H1 (cell line): ENCODE measurements at regions not wholly inside any gene's neighbourhood (a gene's known extent, or its start where the extent isn't known, plus 50 kb on each side); places are given as distances from the start of the nearest gene placed in this dataset.

Source experiments
- CTCF ChIA-PET: fragments of 300-600 bp; sonication (Branson Sonifier 250); formaldehyde crosslinking; loops from one replicate; lab custom pipeline; 2021; ENCODE audit not compliant: partially characterized antibody; lab: Charles Lee
- POLR2A ChIA-PET: fragments of 300-600 bp; sonication (Branson Sonifier 250); formaldehyde crosslinking; loops from one replicate; lab custom pipeline; 2021; ENCODE audit warnings: inconsistent platforms; ENCODE audit not compliant: partially characterized antibody; lab: Charles Lee
- DNase-seq, 2 experiments: peaks; one replicate each; pipeline versions ENCODE4 v3.0.0 to v3.0.0-alpha.2; 2010 to 2022; ENCODE audit warnings: low spot score in 2 of 2, low read depth in 1 of 2, mixed read lengths in 1 of 2
- FAIRE-seq: peaks from 2 replicates; lab custom pipeline; 2011; peaks lifted over from hg19 to GRCh38; lab: Jason Lieb, UNC
- H2AFZ ChIP-seq: 2 replicates; pipeline ENCODE4 v1.8.1; 2012; ENCODE audit warnings: low read length, inconsistent platforms
- H2AK5ac ChIP-seq: 2 replicates; pipeline ENCODE4 v1.6.1; 2013; ENCODE audit warnings: low read depth, low read length
- H2BK120ac ChIP-seq: replicated peaks from 2 replicates; pipeline ENCODE3; 2013; ENCODE audit warnings: low read depth, low read length, inconsistent platforms
- H2BK12ac ChIP-seq: 2 replicates; pipeline ENCODE4 v1.6.1; 2013; ENCODE audit warnings: low read depth, low read length
- H2BK15ac ChIP-seq: 2 replicates; pipeline ENCODE4 v1.6.1; 2013; ENCODE audit warnings: low read length
- H2BK20ac ChIP-seq: 2 replicates; pipeline ENCODE4 v1.6.1; 2013; ENCODE audit warnings: low read length
- H2BK5ac ChIP-seq: 2 replicates; pipeline ENCODE4 v1.6.1; 2013; ENCODE audit warnings: low read depth, low read length
- H3K14ac ChIP-seq: 2 replicates; pipeline ENCODE4 v1.6.1; 2013; ENCODE audit warnings: inconsistent platforms; ENCODE audit not compliant: insufficient read length
- H3K18ac ChIP-seq: 2 replicates; pipeline ENCODE4 v1.6.1; 2013; ENCODE audit warnings: low read length; ENCODE audit errors: extremely low read depth
- H3K23ac ChIP-seq: 2 replicates; pipeline ENCODE4 v1.6.1; 2013; ENCODE audit warnings: inconsistent platforms; ENCODE audit not compliant: insufficient read length
- H3K23me2 ChIP-seq: 2 replicates; pipeline ENCODE4 v1.6.1; 2013; ENCODE audit warnings: low read depth, low read length
- H3K27ac ChIP-seq: 2 replicates; pipeline ENCODE4 v1.6.1; 2011; ENCODE audit warnings: low read depth, low read length, inconsistent platforms
- H3K27me3 ChIP-seq, 4 experiments: replicated peaks in 1 of 4; 1 replicate in 1 of 4; 2 replicates in 3 of 4; pipeline versions ENCODE4 v1.6.1 to v1.8.1; 2011 to 2013; ENCODE audit warnings: low read length in 3 of 4, mild to moderate bottlenecking in 3 of 4, inconsistent platforms in 2 of 4, mixed read lengths in 2 of 4, moderate library complexity in 1 of 4; ENCODE audit not compliant: control insufficient read depth in 3 of 4, insufficient read depth in 3 of 4; ENCODE audit errors: extremely low read depth in 1 of 4
- H3K36me3 ChIP-seq, 4 experiments: 2 replicates each; pipeline versions ENCODE4 v1.6.1 to v1.8.1; 2011 to 2013; ENCODE audit warnings: mild to moderate bottlenecking in 4 of 4, low read length in 3 of 4, moderate library complexity in 2 of 4, control low read depth in 1 of 4, inconsistent platforms in 1 of 4; ENCODE audit not compliant: insufficient read depth in 4 of 4, control insufficient read depth in 2 of 4
- H3K4ac ChIP-seq: replicated peaks from 2 replicates; pipeline ENCODE3; 2013; ENCODE audit warnings: low read length, low read depth, mixed read lengths, inconsistent platforms; ENCODE audit not compliant: insufficient read length
- H3K4me1 ChIP-seq, 4 experiments: replicated peaks in 1 of 4; 1 replicate in 1 of 4; 2 replicates in 3 of 4; pipeline versions ENCODE4 v1.6.1 to v1.8.1; 2011 to 2013; ENCODE audit warnings: low read length in 3 of 4, inconsistent platforms in 2 of 4, mixed read lengths in 1 of 4; ENCODE audit not compliant: insufficient read depth in 4 of 4, control insufficient read depth in 3 of 4
- H3K4me2 ChIP-seq, 2 experiments: 2 replicates each; pipeline versions ENCODE4 v1.6.1 to v1.8.1; 2011 to 2013; ENCODE audit warnings: low read depth in 2 of 2, low read length in 2 of 2, control low read depth in 1 of 2, inconsistent platforms in 1 of 2, mild to moderate bottlenecking in 1 of 2; ENCODE audit not compliant: insufficient read depth in 1 of 2
- H3K4me3 ChIP-seq, 4 experiments: fragments of 200-600, 300-600 bp in 1 of 4; sonication (generic), shearing (Covaris generic), sonication (Bioruptor Twin) in 1 of 4; 2 replicates each; pipeline versions ENCODE4 v1.5.1 to v1.8.1; 2011 to 2016; ENCODE audit warnings: low read length in 4 of 4, low read depth in 3 of 4, control low read depth in 2 of 4, inconsistent platforms in 2 of 4, mild to moderate bottlenecking in 2 of 4, mixed read lengths in 1 of 4, moderate library complexity in 1 of 4; ENCODE audit not compliant: insufficient read depth in 2 of 4; ENCODE audit errors: extremely low read depth in 1 of 4
- H3K56ac ChIP-seq: replicated peaks from 2 replicates; pipeline ENCODE3; 2013; ENCODE audit warnings: low read depth, mild to moderate bottlenecking, mixed read lengths, low read length, inconsistent platforms; ENCODE audit not compliant: insufficient read length
- H3K79me1 ChIP-seq: 2 replicates; pipeline ENCODE4 v1.6.1; 2013; ENCODE audit warnings: low read depth, low read length, control low read depth
- H3K79me2 ChIP-seq, 2 experiments: 2 replicates each; pipeline versions ENCODE4 v1.6.1 to v1.8.1; 2012 to 2013; ENCODE audit warnings: low read length in 2 of 2, mild to moderate bottlenecking in 2 of 2, inconsistent platforms in 1 of 2; ENCODE audit not compliant: insufficient read depth in 2 of 2, control insufficient read depth in 1 of 2
- H3K9ac ChIP-seq, 4 experiments: replicated peaks in 1 of 4; 1 replicate in 1 of 4; 2 replicates in 3 of 4; pipeline versions ENCODE4 v1.6.1 to v1.8.1; 2011 to 2013; ENCODE audit warnings: low read depth in 3 of 4, low read length in 3 of 4, control low read depth in 2 of 4, mild to moderate bottlenecking in 2 of 4, moderate library complexity in 2 of 4, inconsistent platforms in 1 of 4; ENCODE audit errors: extremely low read depth in 1 of 4
- H3K9me3 ChIP-seq, 2 experiments: 2 replicates each; pipeline versions ENCODE4 v1.6.1 to v1.8.1; 2012 to 2013; ENCODE audit warnings: mild to moderate bottlenecking in 2 of 2, moderate library complexity in 2 of 2, control low read depth in 1 of 2, inconsistent platforms in 1 of 2, low read depth in 1 of 2, low read length in 1 of 2, mixed read lengths in 1 of 2; ENCODE audit not compliant: insufficient read depth in 2 of 2
- H4K20me1 ChIP-seq, 2 experiments: replicated peaks in 1 of 2; 2 replicates each; pipeline versions ENCODE3 to v1.8.1; 2011 to 2013; ENCODE audit warnings: inconsistent platforms in 2 of 2, low read length in 2 of 2, mild to moderate bottlenecking in 1 of 2; ENCODE audit not compliant: insufficient read depth in 2 of 2, control insufficient read depth in 1 of 2
- H4K5ac ChIP-seq: 2 replicates; pipeline ENCODE4 v1.6.1; 2013; ENCODE audit warnings: low read length, low read depth, mixed read lengths, inconsistent platforms; ENCODE audit not compliant: insufficient read length
- H4K8ac ChIP-seq: 2 replicates; pipeline ENCODE4 v1.8.0; 2013; ENCODE audit warnings: mild to moderate bottlenecking, moderate library complexity, low read length, inconsistent platforms; ENCODE audit not compliant: insufficient read depth; ENCODE audit errors: extremely low read depth
- H4K91ac ChIP-seq: replicated peaks from 2 replicates; pipeline ENCODE3; 2013; ENCODE audit warnings: low read length, mixed read lengths, inconsistent platforms; ENCODE audit not compliant: insufficient read length
- CTCF ChIP-seq, 3 experiments: IDR thresholded peaks; 1 replicate in 2 of 3; 2 replicates in 1 of 3; pipeline versions ENCODE4 v1.5.1 to v1.6.1; 2011; ENCODE audit warnings: low read length in 3 of 3, mild to moderate bottlenecking in 3 of 3, inconsistent platforms in 2 of 3, low read depth in 1 of 3, moderate library complexity in 1 of 3; ENCODE audit not compliant: insufficient read depth in 1 of 3; ENCODE audit errors: control extremely low read depth in 1 of 3
- E2F6 ChIP-seq: IDR thresholded peaks from 2 replicates; pipeline ENCODE4 v1.6.1; 2012; ENCODE audit warnings: inconsistent platforms
- FOSL1 ChIP-seq: IDR thresholded peaks from 2 replicates; pipeline ENCODE4 v1.6.1; 2011; ENCODE audit warnings: mild to moderate bottlenecking, low read depth, low read length, moderate library complexity; ENCODE audit not compliant: insufficient read depth
- JUND ChIP-seq: IDR thresholded peaks from 2 replicates; pipeline ENCODE4 v1.6.1; 2011; ENCODE audit warnings: mild to moderate bottlenecking, improper control_type of control experiment, low read length
- RAD21 ChIP-seq, 2 experiments: IDR thresholded peaks in 1 of 2; conservative IDR thresholded peaks in 1 of 2; 2 replicates each; pipeline ENCODE4 v1.6.1; 2011; ENCODE audit warnings: low read depth in 2 of 2, low read length in 2 of 2, improper control_type of control experiment in 1 of 2, inconsistent platforms in 1 of 2, mild to moderate bottlenecking in 1 of 2, moderate library complexity in 1 of 2
- SIRT6 ChIP-seq: IDR thresholded peaks from one replicate; pipeline ENCODE4 v1.7.1; 2012; ENCODE audit warnings: low read length, inconsistent platforms
- YY1 ChIP-seq: IDR thresholded peaks from 2 replicates; pipeline ENCODE4 v1.6.1; 2011; ENCODE audit warnings: low read depth, mild to moderate bottlenecking, low read length
- ZNF274 ChIP-seq: IDR thresholded peaks from 2 replicates; pipeline ENCODE4 v1.7.0; 2012; ENCODE audit warnings: low read length, borderline replicate concordance; ENCODE audit errors: extremely low read depth
- WGBS, 2 experiments: shearing (Covaris generic) in 1 of 2; methylation state at CpG; one replicate each; pipeline versions ENCODE4 v1.1.6 to v1.1.7; 2013 to 2015; ENCODE audit warnings: low lambda C conversion rate in 2 of 2, mixed read lengths in 2 of 2, inconsistent platforms in 1 of 2, low coverage in 1 of 2, missing lambda C conversion rate in 1 of 2; ENCODE audit not compliant: insufficient replicate concordance in 2 of 2, insufficient coverage in 1 of 2, insufficient read length in 1 of 2; ENCODE audit errors: extremely low coverage in 1 of 2, missing lambda C conversion rate in 1 of 2; 5-methylcytosine and 5-hydroxymethylcytosine counted together

- Histone ChIP-seq H3K4ac (no peak overlapping the region), H3K9me3 (no peaks in the 10 kb centered on the region), H4K5ac (no peak overlapping the region), H3K27ac (no peak overlapping the region), H3K56ac (no peak overlapping the region), H2BK5ac (no peak overlapping the region), H2AFZ (no peak overlapping the region), H2BK12ac (no peak overlapping the region), H2BK120ac (no peak overlapping the region), H3K36me3 (no peaks in the 10 kb centered on the region), H3K79me1 (no peaks in the 10 kb centered on the region), H2AK5ac (no peak overlapping the region), H3K4me3 (no peak overlapping the region), H3K14ac (no peak overlapping the region), H2BK15ac (no peak overlapping the region), H3K79me2 (no peaks in the 10 kb centered on the region), H3K23me2 (no peaks in the 10 kb centered on the region; the same call in 1 of the 2 replicates), H4K91ac (no peak overlapping the region), H3K4me1 (no peaks in the 10 kb centered on the region), H3K18ac (no peak overlapping the region), H3K27me3 (no peaks in the 10 kb centered on the region), H4K8ac (no peak overlapping the region), H2BK20ac (no peak overlapping the region), H3K9ac (no peak overlapping the region), H4K20me1 (no peaks in the 10 kb centered on the region), H3K23ac (no peak overlapping the region), H3K4me2 (no peak overlapping the region)
- ChIA-PET POLR2A (no interaction called here), CTCF (interaction anchor here (0.6 to 1.0 kb wide), 2 partner anchors 32 to 35 kb away, joined by 4 read pairs; no protein-coding TSS in a partner anchor)
- TF ChIP-seq SIRT6: no peak
- no peak for TF ChIP-seq JUND
- TF ChIP-seq CTCF (IDR thresholded peaks at IDR 0.05; ENCODE audit: control extremely low read depth in 1 of 3, insufficient read depth in 1 of 3, low read depth in 1 of 3, low read length in 3 of 3): no peak
- no peak for TF ChIP-seq YY1
- no peak for TF ChIP-seq E2F6
- no peak for TF ChIP-seq ZNF274
- TF ChIP-seq FOSL1: no peak
- no peak for TF ChIP-seq RAD21 (IDR thresholded peaks at IDR 0.05 in 1 of 2, conservative IDR thresholded peaks at IDR 0.05 in 1 of 2; ENCODE audit: low read depth in 2 of 2, low read length in 2 of 2)
- 82% methylated on average over 3 of the region's 3 CpGs; no CpG with 5 or more reads in 1 of the 2 experiments for WGBS, 2 experiments
- DNase-seq (no peak), FAIRE-seq (no peak)
Measured at GRCh38 chr1:177883581-177883980, 86.3 kb downstream of the SEC16B start.
